Skin of body (tissue), 1 donor: ENCODE measurements at regions not wholly inside any gene's neighbourhood (a gene's known extent, or its start where the extent isn't known, plus 50 kb on each side); places are given as distances from the start of the nearest gene placed in this dataset.
"Not testable (repeated sequence)": the region's sequence is repeated elsewhere in the genome, so short reads cannot be mapped to it uniquely, and the experiment has no call there.

Source experiments
- DNase-seq: peaks from one replicate; lab custom pipeline; 2025; lab: John Stamatoyannopoulos, UW

DNA sequence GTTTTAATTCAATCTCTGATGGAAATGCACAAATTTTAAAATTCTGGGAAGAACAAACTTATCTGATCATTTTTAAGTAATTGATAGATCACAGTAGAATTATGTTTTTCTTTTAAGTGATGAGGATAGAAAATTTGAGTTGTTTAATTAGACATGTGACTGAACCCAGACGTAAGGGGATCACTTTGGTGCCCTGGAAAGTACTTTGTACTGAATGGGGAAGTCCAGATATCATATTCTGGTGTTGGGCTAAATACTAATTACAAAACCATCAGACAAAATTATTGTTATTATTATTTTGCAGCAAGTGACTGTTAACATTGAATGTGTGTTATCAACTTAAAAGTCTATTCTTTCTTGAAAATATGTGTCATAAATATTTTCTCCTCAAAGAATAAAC is 994.6 kb downstream of the TSN start:
- DNase-seq = no peak

DNA sequence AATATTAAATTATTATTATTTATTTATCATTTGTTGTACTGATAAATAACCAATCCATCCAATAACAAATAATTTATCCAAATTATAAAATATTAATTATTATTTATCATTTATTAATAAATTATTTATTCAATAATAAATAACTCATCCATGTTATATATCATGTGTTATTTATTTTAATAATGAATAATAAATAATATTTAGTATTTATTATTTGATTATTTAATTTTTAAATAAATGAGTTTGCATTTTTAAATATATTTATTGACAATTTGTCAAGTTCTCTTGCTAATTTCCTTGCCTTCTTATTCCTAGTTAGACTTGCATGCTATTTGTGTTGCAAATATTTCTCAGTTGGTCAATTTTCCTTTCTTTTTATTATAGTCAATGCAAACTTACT is 995.4 kb downstream of the TSN start:
- no peak for DNase-seq

DNA sequence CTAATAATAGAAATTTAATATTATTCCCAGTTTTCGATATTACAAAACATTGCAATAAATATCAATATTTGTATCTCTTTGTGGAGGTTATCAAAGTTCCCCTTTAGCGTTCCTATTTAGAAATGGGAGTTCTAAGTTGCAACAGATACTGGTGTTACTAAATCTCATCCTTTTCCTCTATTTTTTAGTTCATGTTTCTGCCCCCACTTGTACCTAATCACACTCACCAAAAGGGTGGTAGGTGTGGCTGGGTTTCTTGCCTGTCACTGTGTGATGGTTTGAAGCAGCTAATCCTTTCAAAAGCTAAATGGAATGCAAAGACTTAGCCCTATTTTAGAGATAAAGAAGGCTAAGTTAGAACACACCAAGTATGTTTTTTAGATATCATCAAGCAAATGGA is 997.9 kb downstream of the TSN start:
- no peak for DNase-seq

- no peak for DNase-seq
These were observed 999.1 kb downstream of the TSN start for GRCh38 chr2:122754561-122754960.

DNA sequence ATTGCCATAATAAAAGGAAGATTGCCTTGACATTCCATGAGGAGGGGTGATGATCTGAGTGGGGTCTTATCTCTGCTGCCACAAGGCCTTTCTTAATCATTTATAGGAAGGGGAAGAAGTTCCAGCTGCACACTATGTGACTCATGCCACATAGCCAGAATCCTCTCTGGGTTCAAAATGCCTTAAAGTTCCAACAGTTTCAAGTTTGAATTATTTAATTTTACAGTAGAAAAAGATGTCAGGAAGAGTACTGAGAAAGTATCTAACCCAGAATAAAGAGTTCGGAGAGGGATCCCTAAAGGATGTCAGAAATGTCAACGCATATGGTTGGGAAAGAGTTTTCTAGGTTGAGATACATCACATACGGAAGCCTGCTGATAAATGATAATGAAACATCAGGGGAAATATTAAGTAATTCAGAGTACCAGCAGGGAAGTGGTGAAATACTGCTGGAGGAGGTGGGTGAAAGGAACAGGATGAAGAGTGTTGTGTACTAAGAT is 999.9 kb downstream of the TSN start:
- DNase-seq = no peak

- no peak for DNase-seq
These were observed 1003.5 kb downstream of the TSN start for GRCh38 chr2:122758967-122759366.

DNA sequence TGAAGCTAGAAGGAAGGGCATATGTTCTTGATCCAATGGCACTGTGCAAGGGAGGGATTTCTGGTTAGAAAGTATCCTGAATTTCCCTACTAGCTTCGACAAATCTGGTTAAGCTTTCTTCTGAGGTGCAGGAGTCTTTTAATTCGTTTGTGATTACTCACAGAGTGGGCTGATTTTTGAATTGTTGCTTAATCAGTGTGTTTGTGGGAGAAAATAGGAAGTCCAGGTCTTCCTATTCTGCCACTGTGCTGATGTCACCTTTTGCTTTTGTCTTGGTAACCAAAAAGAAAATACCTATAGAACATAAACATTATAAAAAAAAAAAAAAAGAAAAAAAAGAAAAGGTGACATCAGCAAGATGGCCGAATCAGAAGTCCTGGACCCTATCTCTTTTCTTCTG is 1008.6 kb downstream of the TSN start:
- DNase-seq = no peak

DNA sequence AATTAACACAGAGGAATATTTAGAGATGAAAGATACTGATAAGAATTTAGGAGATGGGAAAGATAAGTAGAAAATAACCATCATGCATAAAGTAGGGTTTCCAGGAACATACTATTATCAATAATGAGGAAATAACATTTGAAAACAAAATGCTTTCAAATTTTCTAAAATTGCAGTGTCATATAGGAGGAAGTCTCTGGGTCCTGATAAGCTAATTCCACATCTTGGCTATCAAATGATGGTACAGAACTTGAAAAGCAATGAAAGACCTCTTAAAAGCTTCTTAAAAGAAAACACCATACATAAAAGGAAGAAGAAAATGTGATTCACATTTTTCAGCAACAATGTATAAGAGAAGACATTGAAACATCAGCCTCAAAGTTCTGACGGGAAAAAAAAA is 1024.8 kb downstream of the TSN start:
- no peak for DNase-seq

- no peak for DNase-seq
These were observed 1038.6 kb downstream of the TSN start for GRCh38 chr2:122794100-122794499.

GRCh38 chr2:122795763-122796162 is 1040.3 kb downstream of the TSN start:
- no peak for DNase-seq

DNA sequence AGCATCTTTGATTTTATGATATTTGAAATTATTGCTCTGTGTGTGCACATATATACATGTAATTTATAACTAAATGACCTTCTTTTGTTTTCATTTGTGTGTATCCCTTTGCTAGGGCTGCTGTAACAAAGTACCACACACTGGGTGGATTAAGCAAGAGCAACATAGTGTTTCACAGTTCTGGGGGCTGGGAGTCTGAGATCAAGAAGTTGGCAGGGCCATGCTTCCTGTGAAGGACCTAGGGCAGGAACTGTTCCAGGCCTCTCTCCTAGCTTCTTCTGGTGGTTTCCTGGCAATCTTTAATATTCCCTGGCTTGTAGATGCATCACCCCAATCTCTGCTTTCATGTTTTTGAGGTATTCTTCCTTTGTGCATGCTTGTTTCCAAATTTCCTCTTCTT is 1043.9 kb downstream of the TSN start:
- no peak for DNase-seq

- DNase-seq = peak; percentile 47
These were observed 1045.3 kb downstream of the TSN start for GRCh38 chr2:122800781-122801180.

- no peak for DNase-seq
These were observed 1049.0 kb downstream of the TSN start for GRCh38 chr2:122804494-122804893.

- DNase-seq = no peak
These were observed 1049.9 kb downstream of the TSN start for GRCh38 chr2:122805346-122805745.

- DNase-seq = no peak
These were observed 1053.0 kb downstream of the TSN start for GRCh38 chr2:122808286-122808969.

GRCh38 chr2:122812214-122812613 is 1056.8 kb downstream of the TSN start:
- not testable (repeated sequence) for DNase-seq

DNA sequence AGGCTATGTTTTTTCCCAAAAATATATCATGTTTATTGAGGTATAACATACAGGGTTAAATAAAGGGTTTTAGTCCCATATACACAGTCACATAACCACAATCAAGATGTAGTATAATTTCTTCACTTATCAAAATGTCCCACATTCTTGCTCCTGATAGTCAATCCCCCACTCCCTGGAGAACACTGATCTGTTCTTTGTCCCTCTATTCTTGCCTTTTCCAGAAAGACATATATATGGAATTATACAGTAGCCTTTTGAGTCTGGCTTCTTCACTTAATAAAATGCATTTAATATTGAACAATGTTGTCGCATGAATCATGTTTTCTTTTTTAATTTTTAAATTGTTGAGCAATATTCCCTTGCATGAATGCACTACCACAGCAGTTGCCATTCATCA is 1059.7 kb downstream of the TSN start:
- no peak for DNase-seq

GRCh38 chr2:122816803-122817202 is 1061.4 kb downstream of the TSN start:
- DNase-seq = peak; percentile 41

- no peak for DNase-seq
These were observed 1066.9 kb downstream of the TSN start for GRCh38 chr2:122822319-122822718.

DNA sequence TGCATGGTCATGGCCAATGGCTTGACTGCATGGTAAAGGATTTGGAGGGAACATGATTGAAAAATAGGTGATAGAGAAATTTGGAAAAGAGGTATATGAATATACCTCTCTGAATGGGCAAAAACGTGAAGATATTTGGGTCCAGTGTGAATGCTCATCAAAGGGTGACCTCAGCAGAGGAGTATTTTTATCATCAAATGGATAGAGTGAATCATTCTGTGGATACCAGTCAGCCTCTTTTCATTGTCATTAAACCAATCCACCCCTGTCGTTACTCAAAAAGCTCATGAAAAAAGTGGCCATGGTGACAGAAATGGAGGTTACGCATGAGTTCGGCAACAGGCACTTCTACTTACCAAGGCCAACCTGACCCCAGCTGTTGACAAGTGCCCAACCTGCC is 1074.7 kb downstream of the TSN start:
- DNase-seq = no peak

DNA sequence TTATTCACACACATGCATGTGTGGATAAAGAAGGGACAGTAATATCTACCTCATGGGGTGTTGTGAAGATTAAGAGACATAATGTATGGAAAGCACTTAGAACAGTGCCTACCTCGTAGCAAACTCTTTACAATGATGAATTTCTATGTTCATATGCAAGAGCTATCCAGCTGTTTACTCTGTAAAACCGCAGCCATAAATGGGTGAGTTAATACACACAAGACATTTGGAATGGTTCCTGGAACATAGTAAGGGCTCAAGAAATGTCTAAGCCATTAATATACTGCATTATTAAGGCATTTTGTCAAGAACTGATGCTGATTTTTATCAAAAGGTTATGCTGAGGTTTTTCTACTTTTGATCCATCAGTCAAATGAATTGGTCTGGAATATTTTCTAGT is 1076.2 kb downstream of the TSN start:
- peak; percentile 1 for DNase-seq

GRCh38 chr2:122843503-122843902 is 1088.1 kb downstream of the TSN start:
- DNase-seq = no peak

- DNase-seq = no peak
These were observed 1095.7 kb downstream of the TSN start for GRCh38 chr2:122851161-122851560.
